HEK293 (cell line): ENCODE measurements at regions not wholly inside any gene's neighbourhood (a gene's known extent, or its start where the extent isn't known, plus 50 kb on each side); places are given as distances from the start of the nearest gene placed in this dataset.

Experiments
- CTCF ChIA-PET: fragments of 350-600 bp; formaldehyde crosslinking; extraction: SDS; loops from one replicate; lab custom pipeline; 2021; ENCODE audit warnings: antibody characterized with exemption; lab: Yijun Ruan, JAX
- POLR2A ChIA-PET: fragments of 300-600 bp; formaldehyde crosslinking; extraction: SDS; loops from one replicate; lab custom pipeline; 2020; ENCODE audit warnings: antibody characterized with exemption, inconsistent platforms; lab: Yijun Ruan, JAX
- H3K27ac ChIP-seq: fragments of 200-500 bp; sonication (Bioruptor generic); 2 replicates; pipeline ENCODE4 v1.5.1; 2014; ENCODE audit warnings: low read depth, low read length, control low read depth, inconsistent platforms; ENCODE audit errors: extremely low read depth
- H3K36me3 ChIP-seq, 2 experiments: fragments of 200-500 bp in 1 of 2; sonication (Bioruptor generic) in 1 of 2; 1 replicate in 1 of 2; 2 replicates in 1 of 2; pipeline ENCODE4 v1.5.1; 2014 to 2017; ENCODE audit warnings: inconsistent platforms in 2 of 2, low read length in 2 of 2; ENCODE audit not compliant: control insufficient read depth in 2 of 2, insufficient read depth in 1 of 2
- H3K4me1 ChIP-seq: fragments of 200-500 bp; sonication (Bioruptor generic); 2 replicates; pipeline ENCODE4 v1.5.1; 2014; ENCODE audit warnings: mild to moderate bottlenecking, low read length, inconsistent platforms; ENCODE audit not compliant: control insufficient read depth, insufficient read depth
- H3K4me3 ChIP-seq: 2 replicates; pipeline ENCODE4 v1.5.1; 2011; ENCODE audit warnings: low read depth, mild to moderate bottlenecking, control low read depth, low read length, moderate library complexity
- H3K9me3 ChIP-seq: fragments of 200-500 bp; sonication (Bioruptor generic); 2 replicates; pipeline ENCODE4 v1.5.1; 2014; ENCODE audit warnings: low read depth, low read length, inconsistent platforms; ENCODE audit not compliant: control insufficient read depth, insufficient read depth
- GLIS1 ChIP-seq: fragments of 450-650 bp; formaldehyde crosslinking; IDR thresholded peaks from 2 replicates; pipeline ENCODE4 v1.5.1; 2016; ENCODE audit warnings: missing biosample characterization, missing genetic modification characterization
- KLF1 ChIP-seq: fragments of 450-650 bp; formaldehyde crosslinking; IDR thresholded peaks from 2 replicates; pipeline ENCODE4 v1.5.1; 2016; ENCODE audit warnings: missing biosample characterization, missing genetic modification characterization
- KLF17 ChIP-seq: fragments of 450-650 bp; formaldehyde crosslinking; IDR thresholded peaks from 2 replicates; pipeline ENCODE4 v1.5.1; 2016; ENCODE audit warnings: missing biosample characterization, missing genetic modification characterization
- ZFP69B ChIP-seq: fragments of 450-650 bp; formaldehyde crosslinking; IDR thresholded peaks from 2 replicates; pipeline ENCODE4 v1.5.1; 2016; ENCODE audit warnings: missing biosample characterization, missing genetic modification characterization
- ZIC2 ChIP-seq: fragments of 450-650 bp; formaldehyde crosslinking; IDR thresholded peaks from 2 replicates; pipeline ENCODE4 v1.5.1; 2016; ENCODE audit warnings: missing biosample characterization, missing genetic modification characterization
- ZNF529 ChIP-seq: fragments of 450-650 bp; formaldehyde crosslinking; IDR thresholded peaks from 2 replicates; pipeline ENCODE4 v1.5.1; 2017; ENCODE audit warnings: missing genetic modification characterization, missing biosample characterization; ENCODE audit not compliant: insufficient replicate concordance
- ZNF544 ChIP-seq: fragments of 450-650 bp; formaldehyde crosslinking; IDR thresholded peaks from 2 replicates; pipeline ENCODE4 v1.5.0; 2017; ENCODE audit warnings: missing biosample characterization, missing genetic modification characterization
- ZNF555 ChIP-seq: fragments of 450-650 bp; formaldehyde crosslinking; conservative IDR thresholded peaks from 2 replicates; pipeline ENCODE4 v1.5.1; 2017; ENCODE audit warnings: missing biosample characterization, mild to moderate bottlenecking, missing genetic modification characterization, inconsistent platforms
- ZNF701 ChIP-seq: fragments of 450-650 bp; formaldehyde crosslinking; IDR thresholded peaks from 2 replicates; pipeline ENCODE4 v1.5.1; 2016; ENCODE audit warnings: missing biosample characterization, missing genetic modification characterization
- ZNF776 ChIP-seq: fragments of 450-650 bp; formaldehyde crosslinking; IDR thresholded peaks from 2 replicates; pipeline ENCODE4 v1.5.0; 2017; ENCODE audit warnings: missing biosample characterization, missing genetic modification characterization, borderline replicate concordance
- ZNF791 ChIP-seq: fragments of 450-650 bp; formaldehyde crosslinking; IDR thresholded peaks from 2 replicates; pipeline ENCODE4 v1.5.1; 2016; ENCODE audit warnings: missing biosample characterization, missing genetic modification characterization
- ZSCAN30 ChIP-seq: fragments of 450-650 bp; IDR thresholded peaks from 2 replicates; pipeline ENCODE4 v1.5.1; 2018; ENCODE audit warnings: missing biosample characterization, mild to moderate bottlenecking, missing genetic modification characterization, moderate library complexity
- ZSCAN5A ChIP-seq: fragments of 450-650 bp; formaldehyde crosslinking; IDR thresholded peaks from 2 replicates; pipeline ENCODE4 v1.5.1; 2016; ENCODE audit warnings: missing biosample characterization, missing genetic modification characterization
- ZXDB ChIP-seq: fragments of 450-650 bp; formaldehyde crosslinking; IDR thresholded peaks from 2 replicates; pipeline ENCODE4 v1.5.1; 2016; ENCODE audit warnings: missing biosample characterization, missing genetic modification characterization
- TF ChIP-seq, protein P1 (sequence below): sonication (generic); formaldehyde crosslinking; IDR thresholded peaks from 2 replicates; pipeline ENCODE4 v1.8.1; 2022; ENCODE audit warnings: mild to moderate bottlenecking, moderate library complexity, missing genetic modification reagents
- TF ChIP-seq, protein P2 (sequence below): fragments of 450-650 bp; formaldehyde crosslinking; IDR thresholded peaks from 2 replicates; pipeline ENCODE4 v1.5.1; 2016; ENCODE audit warnings: missing biosample characterization, missing genetic modification characterization
- TF ChIP-seq, protein P3 (sequence below): fragments of 450-650 bp; formaldehyde crosslinking; IDR thresholded peaks from 2 replicates; pipeline ENCODE4 v1.5.1; 2016; ENCODE audit warnings: missing biosample characterization, missing genetic modification characterization

DNA sequence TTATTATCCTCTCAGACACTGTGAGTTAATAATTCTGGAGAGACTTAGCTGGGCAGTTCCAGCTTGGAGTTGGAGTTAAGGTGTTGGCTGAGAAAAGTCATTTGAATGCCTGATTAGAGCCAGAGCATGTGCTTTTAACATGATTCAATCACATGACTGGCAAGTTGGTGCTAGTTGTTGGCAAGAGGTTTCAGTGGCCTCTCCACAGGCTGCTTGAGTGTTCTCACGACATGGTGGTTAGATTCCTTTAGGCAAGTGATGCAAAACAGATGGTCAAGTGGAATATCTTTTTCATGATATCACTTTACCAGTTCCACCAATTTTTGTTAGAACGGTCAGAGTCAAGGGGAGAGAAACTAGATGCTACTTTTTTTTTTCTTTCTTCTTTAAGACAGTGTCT lies 262.7 kb upstream of the FN1 start:
- no peak for TF ChIP-seq ZXDB (tag by site-specific recombination)
- no peak for TF ChIP-seq ZIC2 (tag by site-specific recombination)
- no peaks in the 10 kb centered on the region for H3K36me3 ChIP-seq
- H3K27ac ChIP-seq: no peak overlapping the region
- peaks cover 3% of the 10 kb centered on the region for H3K4me1 ChIP-seq
- no peaks in the 10 kb centered on the region for H3K9me3 ChIP-seq
- CTCF ChIA-PET: no interaction called here
- H3K4me3 ChIP-seq: no peak overlapping the region
- POLR2A ChIA-PET: no interaction called here

DNA sequence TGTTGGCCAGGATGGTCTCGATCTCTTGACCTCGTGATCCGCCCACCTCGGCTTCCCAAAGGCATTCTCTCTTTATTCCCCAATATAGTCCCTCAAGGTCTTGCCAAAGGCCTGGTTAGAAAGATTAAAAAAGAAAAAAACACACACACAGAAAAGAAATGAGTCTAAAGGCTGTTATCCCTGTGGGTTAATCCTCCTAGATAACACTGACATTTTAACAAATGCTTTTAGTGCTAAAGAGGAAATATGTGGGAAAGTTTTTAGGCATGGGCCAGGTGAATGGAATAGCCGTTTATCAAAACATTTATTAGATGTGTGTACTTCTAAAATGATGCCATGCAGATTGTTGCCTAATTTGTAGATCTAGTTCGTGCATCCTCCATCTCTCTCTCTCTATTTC lies 261.6 kb upstream of the FN1 start:
- Histone ChIP-seq H3K4me1 (peaks cover 12% of the 10 kb centered on the region), H3K36me3 (no peaks in the 10 kb centered on the region), H3K27ac (no peak overlapping the region), H3K9me3 (no peaks in the 10 kb centered on the region), H3K4me3 (no peak overlapping the region)
- POLR2A ChIA-PET: no interaction called here
- CTCF ChIA-PET: no interaction called here
- TF ChIP-seq KLF17 (tag by site-specific recombination) (no peak), KLF1 (tag by site-specific recombination) (no peak), ZXDB (tag by site-specific recombination) (no peak), ZNF776 (tag by site-specific recombination) (no peak), ZSCAN5A (tag by site-specific recombination) (no peak), ZNF791 (tag by site-specific recombination) (no peak), ZSCAN30 (tag by site-specific recombination) (no peak)

DNA sequence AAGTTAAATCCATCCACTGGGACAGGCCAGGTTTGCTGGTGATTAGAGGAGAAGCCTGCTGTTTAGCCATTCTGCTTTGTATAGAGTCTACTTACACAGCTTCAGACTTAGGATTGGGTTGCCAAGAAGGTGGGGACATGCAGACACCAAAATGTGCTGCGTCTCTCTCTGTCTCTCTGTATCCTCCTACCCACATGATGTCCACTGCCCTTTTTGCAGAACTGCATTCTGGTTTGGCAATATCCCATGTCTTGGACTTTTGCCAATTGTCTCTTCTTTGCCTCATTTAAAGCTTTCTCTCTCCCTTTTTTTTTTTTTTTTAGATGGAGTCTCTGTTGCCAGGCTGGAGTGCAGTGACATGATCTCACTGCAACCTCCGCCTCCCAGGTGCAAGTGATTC lies 261.1 kb upstream of the FN1 start:
- Histone ChIP-seq H3K4me1 (peaks cover 15% of the 10 kb centered on the region), H3K27ac (no peak overlapping the region), H3K9me3 (no peaks in the 10 kb centered on the region), H3K36me3 (no peaks in the 10 kb centered on the region), H3K4me3 (no peak overlapping the region)
- ChIA-PET POLR2A (no interaction called here), CTCF (no interaction called here)
- TF ChIP-seq ZNF529 (tag by site-specific recombination): no peak
- TF ChIP-seq, protein P1, sequence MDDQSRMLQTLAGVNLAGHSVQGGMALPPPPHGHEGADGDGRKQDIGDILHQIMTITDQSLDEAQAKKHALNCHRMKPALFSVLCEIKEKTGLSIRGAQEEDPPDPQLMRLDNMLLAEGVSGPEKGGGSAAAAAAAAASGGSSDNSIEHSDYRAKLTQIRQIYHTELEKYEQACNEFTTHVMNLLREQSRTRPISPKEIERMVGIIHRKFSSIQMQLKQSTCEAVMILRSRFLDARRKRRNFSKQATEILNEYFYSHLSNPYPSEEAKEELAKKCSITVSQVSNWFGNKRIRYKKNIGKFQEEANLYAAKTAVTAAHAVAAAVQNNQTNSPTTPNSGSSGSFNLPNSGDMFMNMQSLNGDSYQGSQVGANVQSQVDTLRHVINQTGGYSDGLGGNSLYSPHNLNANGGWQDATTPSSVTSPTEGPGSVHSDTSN (CRISPR knock-in tag): no peak
- TF ChIP-seq, protein P2, sequence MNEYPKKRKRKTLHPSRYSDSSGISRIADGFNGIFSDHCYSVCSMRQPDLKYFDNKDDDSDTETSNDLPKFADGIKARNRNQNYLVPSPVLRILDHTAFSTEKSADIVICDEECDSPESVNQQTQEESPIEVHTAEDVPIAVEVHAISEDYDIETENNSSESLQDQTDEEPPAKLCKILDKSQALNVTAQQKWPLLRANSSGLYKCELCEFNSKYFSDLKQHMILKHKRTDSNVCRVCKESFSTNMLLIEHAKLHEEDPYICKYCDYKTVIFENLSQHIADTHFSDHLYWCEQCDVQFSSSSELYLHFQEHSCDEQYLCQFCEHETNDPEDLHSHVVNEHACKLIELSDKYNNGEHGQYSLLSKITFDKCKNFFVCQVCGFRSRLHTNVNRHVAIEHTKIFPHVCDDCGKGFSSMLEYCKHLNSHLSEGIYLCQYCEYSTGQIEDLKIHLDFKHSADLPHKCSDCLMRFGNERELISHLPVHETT (tag by site-specific recombination): no peak
- no peak for TF ChIP-seq ZFP69B (tag by site-specific recombination)
- TF ChIP-seq ZNF701 (tag by site-specific recombination): no peak
- TF ChIP-seq, protein P3, sequence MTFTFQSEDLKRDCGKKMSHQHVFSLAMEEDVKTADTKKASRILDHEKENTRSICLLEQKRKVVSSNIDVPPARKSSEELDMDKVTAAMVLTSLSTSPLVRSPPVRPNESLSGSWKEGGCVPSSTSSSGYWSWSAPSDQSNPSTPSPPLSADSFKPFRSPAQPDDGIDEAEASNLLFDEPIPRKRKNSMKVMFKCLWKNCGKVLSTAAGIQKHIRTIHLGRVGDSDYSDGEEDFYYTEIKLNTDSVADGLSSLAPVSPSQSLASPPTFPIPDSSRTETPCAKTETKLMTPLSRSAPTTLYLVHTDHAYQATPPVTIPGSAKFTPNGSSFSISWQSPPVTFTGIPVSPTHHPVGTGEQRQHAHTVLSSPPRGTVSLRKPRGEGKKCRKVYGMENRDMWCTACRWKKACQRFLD (tag by site-specific recombination): no peak
- TF ChIP-seq GLIS1: no peak
- no peak for TF ChIP-seq ZNF544 (tag by site-specific recombination)
- TF ChIP-seq ZNF555: no peak
